Esophagus squamous epithelium (tissue), 4 donors: ENCODE measurements at regions not wholly inside any gene's neighbourhood (a gene's known extent, or its start where the extent isn't known, plus 50 kb on each side); places are given as distances from the start of the nearest gene placed in this dataset.

Source experiments
- POLR2A ChIP-seq, 4 donors: fragments of 450-650 bp; IDR thresholded peaks; one replicate each; pipeline ENCODE4 v1.6.1; 2017; ENCODE audit warnings: antibody characterized with exemption in 4 of 4, mild to moderate bottlenecking in 4 of 4, moderate library complexity in 3 of 4
- TF ChIP-seq, protein P1 (sequence below), 6 experiments: fragments of 450-650 bp in 4 of 6; fragments of 200-600 bp in 2 of 6; sonication (generic) in 2 of 6; IDR thresholded peaks; one replicate each; pipeline ENCODE4 v1.5.1; 2016 to 2019; ENCODE audit warnings: antibody characterized with exemption in 6 of 6, mild to moderate bottlenecking in 4 of 6, moderate library complexity in 4 of 6

DNA sequence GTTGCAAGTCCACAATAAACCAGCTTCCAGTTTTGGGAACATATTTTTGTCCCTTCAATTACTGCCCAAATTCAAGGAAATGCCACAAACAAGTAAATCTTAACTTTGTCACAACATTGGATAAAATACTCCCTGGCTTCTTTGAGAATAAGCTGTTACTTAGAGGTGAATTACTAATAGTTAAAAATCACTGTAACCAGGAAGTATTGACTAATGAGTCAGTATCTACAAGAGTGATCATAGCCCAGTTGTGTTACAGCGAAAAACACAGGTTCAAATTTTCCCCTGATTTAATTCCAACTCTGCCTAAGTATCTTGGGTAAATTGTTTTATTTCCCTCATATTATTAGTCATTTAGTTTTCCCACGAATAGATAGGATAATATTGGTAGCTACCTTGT lies 291.2 kb upstream of the PPARGC1A start:
- TF ChIP-seq, protein P1, sequence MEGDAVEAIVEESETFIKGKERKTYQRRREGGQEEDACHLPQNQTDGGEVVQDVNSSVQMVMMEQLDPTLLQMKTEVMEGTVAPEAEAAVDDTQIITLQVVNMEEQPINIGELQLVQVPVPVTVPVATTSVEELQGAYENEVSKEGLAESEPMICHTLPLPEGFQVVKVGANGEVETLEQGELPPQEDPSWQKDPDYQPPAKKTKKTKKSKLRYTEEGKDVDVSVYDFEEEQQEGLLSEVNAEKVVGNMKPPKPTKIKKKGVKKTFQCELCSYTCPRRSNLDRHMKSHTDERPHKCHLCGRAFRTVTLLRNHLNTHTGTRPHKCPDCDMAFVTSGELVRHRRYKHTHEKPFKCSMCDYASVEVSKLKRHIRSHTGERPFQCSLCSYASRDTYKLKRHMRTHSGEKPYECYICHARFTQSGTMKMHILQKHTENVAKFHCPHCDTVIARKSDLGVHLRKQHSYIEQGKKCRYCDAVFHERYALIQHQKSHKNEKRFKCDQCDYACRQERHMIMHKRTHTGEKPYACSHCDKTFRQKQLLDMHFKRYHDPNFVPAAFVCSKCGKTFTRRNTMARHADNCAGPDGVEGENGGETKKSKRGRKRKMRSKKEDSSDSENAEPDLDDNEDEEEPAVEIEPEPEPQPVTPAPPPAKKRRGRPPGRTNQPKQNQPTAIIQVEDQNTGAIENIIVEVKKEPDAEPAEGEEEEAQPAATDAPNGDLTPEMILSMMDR (IDR thresholded peaks at IDR 0.05), result no peak
- no peak for TF ChIP-seq POLR2A (IDR thresholded peaks at IDR 0.05)
